HepG2 (cell line): ENCODE measurements at regions not wholly inside any gene's neighbourhood (a gene's known extent, or its start where the extent isn't known, plus 50 kb on each side); places are given as distances from the start of the nearest gene placed in this dataset.

Experiments
- ATAC-seq: fragments of 200-7000 bp; cut with Tn5 transposase; 3 replicates; pipeline ENCODE4 v1.9.1; 2020; ENCODE audit warnings: mild to moderate bottlenecking, moderate library complexity
- BruUV-seq: library from RNA; stranded (reverse); fragments of 400-500 nt; replicated peaks from 2 replicates; lab custom pipeline; 2021; lab: Mats Ljungman, UMichigan
- CTCF ChIA-PET: fragments of 300-600 bp; formaldehyde crosslinking; extraction: SDS; loops from one replicate; lab custom pipeline; 2021; ENCODE audit warnings: low total read pairs, inconsistent platforms, low intra/inter-chr PET ratio; lab: Yijun Ruan, JAX
- POLR2A ChIA-PET: fragments of 350-600 bp; sonication (Branson Sonifier 250); formaldehyde crosslinking; loops from one replicate; lab custom pipeline; 2020; ENCODE audit warnings: antibody characterized with exemption, inconsistent platforms; lab: Yijun Ruan, JAX
- DNase-seq: peaks from one replicate; pipeline ENCODE4 v3.0.0-alpha.2; 2015; ENCODE audit warnings: low spot score
- FAIRE-seq: peaks from 3 replicates; lab custom pipeline; 2011; peaks lifted over from hg19 to GRCh38; lab: Jason Lieb, UNC
- H2AFZ ChIP-seq: one replicate; pipeline ENCODE4 v1.6.1; 2011; ENCODE audit warnings: low read length, inconsistent platforms
- H3K27ac ChIP-seq: fragments of 300-600 bp; 3 replicates; pipeline ENCODE4 v1.8.0; 2011; ENCODE audit warnings: mixed run types, mild to moderate bottlenecking, mixed read lengths, low read length, inconsistent platforms; ENCODE audit not compliant: insufficient read depth; ENCODE audit errors: extremely low read length
- H3K27me3 ChIP-seq, 2 experiments: fragments of 200-600 bp in 1 of 2; 2 replicates in 1 of 2; 3 replicates in 1 of 2; pipeline versions ENCODE4 v1.6.0 to v1.8.0; 2011; ENCODE audit warnings: low read length in 2 of 2, mild to moderate bottlenecking in 2 of 2, moderate library complexity in 2 of 2, inconsistent platforms in 1 of 2; ENCODE audit not compliant: insufficient read depth in 2 of 2, control insufficient read depth in 1 of 2
- H3K36me3 ChIP-seq, 2 experiments: fragments of 200-600 bp in 1 of 2; replicated peaks in 1 of 2; 2 replicates in 1 of 2; 3 replicates in 1 of 2; pipeline versions ENCODE4 v1.5.1 to v1.8.0; 2011; ENCODE audit warnings: low read length in 2 of 2, inconsistent platforms in 1 of 2; ENCODE audit not compliant: insufficient read depth in 2 of 2, control insufficient read depth in 1 of 2
- H3K4me1 ChIP-seq: 2 replicates; pipeline ENCODE4 v1.5.1; 2012; ENCODE audit warnings: low read length, inconsistent platforms; ENCODE audit not compliant: insufficient read depth
- H3K4me2 ChIP-seq: 2 replicates; pipeline ENCODE4 v1.6.0; 2011; ENCODE audit warnings: low read depth, low read length, inconsistent platforms
- H3K4me3 ChIP-seq, 3 experiments: fragments of 200-600 bp in 1 of 3; sonication (generic), shearing (Covaris generic) in 1 of 3; replicated peaks in 1 of 3; 2 replicates each; pipeline ENCODE4 v1.5.1; 2011 to 2016; ENCODE audit warnings: low read length in 3 of 3, inconsistent platforms in 2 of 3, low read depth in 2 of 3, mild to moderate bottlenecking in 2 of 3, control low read depth in 1 of 3, mixed read lengths in 1 of 3; ENCODE audit not compliant: insufficient read depth in 1 of 3
- H3K79me2 ChIP-seq: one replicate; pipeline ENCODE4 v1.6.1; 2011; ENCODE audit warnings: low read length, inconsistent platforms; ENCODE audit not compliant: insufficient read depth
- H3K9ac ChIP-seq: 2 replicates; pipeline ENCODE4 v1.6.0; 2011; ENCODE audit warnings: mild to moderate bottlenecking, low read depth, low read length, inconsistent platforms; ENCODE audit not compliant: insufficient read depth
- H3K9me3 ChIP-seq: 2 replicates; pipeline ENCODE4 v1.5.1; 2012; ENCODE audit warnings: mild to moderate bottlenecking, low read length
- H4K20me1 ChIP-seq: 2 replicates; pipeline ENCODE4 v1.6.0; 2011; ENCODE audit warnings: inconsistent platforms, mild to moderate bottlenecking, low read length, moderate library complexity; ENCODE audit not compliant: insufficient read depth
- AGO2 ChIP-seq: fragments of 200-400 bp; formaldehyde crosslinking; optimal IDR thresholded peaks from 2 replicates; pipeline ENCODE3; 2017; ENCODE audit warnings: mild to moderate bottlenecking, low read depth, low read length, moderate library complexity
- CREB1 ChIP-seq, 2 experiments: fragments of 450-650 bp in 1 of 2; IDR thresholded peaks; 2 replicates each; pipeline ENCODE4 v1.6.1; 2016 to 2017; ENCODE audit warnings: control low read depth in 1 of 2, mild to moderate bottlenecking in 1 of 2, missing compliant biosample characterization in 1 of 2, missing genetic modification characterization in 1 of 2
- DNMT1 ChIP-seq: sonication (generic); formaldehyde crosslinking; IDR thresholded peaks from 2 replicates; pipeline ENCODE4 v1.5.1; 2020; ENCODE audit warnings: mild to moderate bottlenecking, missing genetic modification reagents
- GATA4 ChIP-seq: sonication (generic); IDR thresholded peaks from 2 replicates; pipeline ENCODE4 v1.6.1; 2016; ENCODE audit warnings: antibody characterized with exemption, low read depth, borderline replicate concordance
- GATAD1 ChIP-seq: IDR thresholded peaks from 2 replicates; pipeline ENCODE4 v1.6.1; 2016; ENCODE audit warnings: missing genetic modification reagents, missing compliant biosample characterization
- MIER3 ChIP-seq: IDR thresholded peaks from 2 replicates; pipeline ENCODE4 v1.6.1; 2016; ENCODE audit warnings: missing compliant biosample characterization, borderline replicate concordance
- NPAS2 ChIP-seq: sonication (generic); formaldehyde crosslinking; IDR thresholded peaks from 2 replicates; pipeline ENCODE4 v1.8.0; 2022; ENCODE audit warnings: mild to moderate bottlenecking, missing genetic modification reagents, borderline replicate concordance
- SMYD3 ChIP-seq: sonication (generic); formaldehyde crosslinking; IDR thresholded peaks from 2 replicates; pipeline ENCODE4 v1.8.1; 2023; ENCODE audit warnings: mild to moderate bottlenecking, missing genetic modification reagents
- WGBS: methylation state at CpG from one replicate; pipeline ENCODE4 v1.1.6; 2017; ENCODE audit warnings: low lambda C conversion rate; 5-methylcytosine and 5-hydroxymethylcytosine counted together
- in situ Hi-C: cut with HindIII; loops from 2 replicates; pipeline ENCODE4 v1.10.0; 2017; ENCODE audit warnings: low pct_unique_long_range_greater_than_20kb; ENCODE audit not compliant: extremely low pct_ligation_motif_present
- intact Hi-C: fragments of 100-400 bp; cut with micrococcal nuclease; formaldehyde crosslinking; loops from one replicate; pipeline ENCODE4 v1.10.0; 2022; ENCODE audit not compliant: unreplicated experiment
- TF ChIP-seq, protein P1 (sequence below): sonication (generic); formaldehyde crosslinking; IDR thresholded peaks from 2 replicates; pipeline ENCODE4 v1.5.0; 2020; ENCODE audit warnings: mild to moderate bottlenecking, missing genetic modification reagents
- TF ChIP-seq, protein P2 (sequence below): sonication (generic); formaldehyde crosslinking; IDR thresholded peaks from 2 replicates; pipeline ENCODE4 v1.5.1; 2020; ENCODE audit warnings: missing genetic modification reagents, mild to moderate bottlenecking, borderline replicate concordance

DNA sequence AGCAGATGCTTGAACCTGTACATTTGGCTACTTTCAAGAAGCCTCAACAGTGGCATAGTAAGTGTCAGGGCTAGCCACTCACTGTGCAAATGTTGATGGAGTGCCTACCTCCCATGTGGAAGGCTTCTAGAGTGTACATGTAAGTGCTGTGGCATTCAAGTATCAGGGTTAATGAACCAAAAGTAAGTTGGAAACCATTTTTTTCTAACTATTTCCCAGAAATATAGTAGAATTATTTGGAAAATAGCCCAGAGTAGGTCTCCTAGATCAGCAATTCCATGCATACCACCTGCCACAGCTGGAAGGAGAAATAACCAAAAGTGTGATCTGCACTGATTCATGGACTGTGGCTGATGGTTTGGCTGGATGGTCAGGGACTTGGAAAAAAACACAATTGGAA lies 53.3 kb downstream of the FOXD1 start (continued):
- TF ChIP-seq, protein P1, sequence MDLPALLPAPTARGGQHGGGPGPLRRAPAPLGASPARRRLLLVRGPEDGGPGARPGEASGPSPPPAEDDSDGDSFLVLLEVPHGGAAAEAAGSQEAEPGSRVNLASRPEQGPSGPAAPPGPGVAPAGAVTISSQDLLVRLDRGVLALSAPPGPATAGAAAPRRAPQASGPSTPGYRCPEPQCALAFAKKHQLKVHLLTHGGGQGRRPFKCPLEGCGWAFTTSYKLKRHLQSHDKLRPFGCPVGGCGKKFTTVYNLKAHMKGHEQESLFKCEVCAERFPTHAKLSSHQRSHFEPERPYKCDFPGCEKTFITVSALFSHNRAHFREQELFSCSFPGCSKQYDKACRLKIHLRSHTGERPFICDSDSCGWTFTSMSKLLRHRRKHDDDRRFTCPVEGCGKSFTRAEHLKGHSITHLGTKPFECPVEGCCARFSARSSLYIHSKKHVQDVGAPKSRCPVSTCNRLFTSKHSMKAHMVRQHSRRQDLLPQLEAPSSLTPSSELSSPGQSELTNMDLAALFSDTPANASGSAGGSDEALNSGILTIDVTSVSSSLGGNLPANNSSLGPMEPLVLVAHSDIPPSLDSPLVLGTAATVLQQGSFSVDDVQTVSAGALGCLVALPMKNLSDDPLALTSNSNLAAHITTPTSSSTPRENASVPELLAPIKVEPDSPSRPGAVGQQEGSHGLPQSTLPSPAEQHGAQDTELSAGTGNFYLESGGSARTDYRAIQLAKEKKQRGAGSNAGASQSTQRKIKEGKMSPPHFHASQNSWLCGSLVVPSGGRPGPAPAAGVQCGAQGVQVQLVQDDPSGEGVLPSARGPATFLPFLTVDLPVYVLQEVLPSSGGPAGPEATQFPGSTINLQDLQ = no peak
- TF ChIP-seq CREB1 (IDR thresholded peaks at IDR 0.05) = no peak
- TF ChIP-seq CREB1 (CRISPR knock-in tag; IDR thresholded peaks at IDR 0.05) = no peak
- no peak for TF ChIP-seq NPAS2 (CRISPR knock-in tag)
- no peak for TF ChIP-seq SMYD3 (CRISPR knock-in tag)

DNA sequence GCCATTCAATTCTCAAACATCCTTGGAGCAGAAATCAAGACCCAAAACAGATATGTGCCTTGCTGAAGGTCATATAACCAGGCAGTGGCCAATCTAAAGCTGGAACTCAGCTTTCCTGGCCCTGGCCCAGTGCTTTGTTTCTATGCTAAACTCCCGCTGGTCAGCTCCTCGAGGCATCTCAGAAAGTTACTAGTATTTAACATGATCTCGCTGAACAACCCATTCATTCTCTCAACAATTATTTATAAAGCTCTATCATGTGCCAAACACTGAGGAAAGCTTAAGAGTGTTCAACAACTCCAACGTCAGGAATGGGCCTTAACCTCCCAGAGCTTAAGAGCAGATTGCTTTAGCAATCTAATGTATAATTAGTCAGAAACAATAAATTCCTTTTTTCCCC lies 54.0 kb downstream of the FOXD1 start:
- Histone ChIP-seq H3K9ac (no peak overlapping the region), H3K4me3 (no peak overlapping the region), H2AFZ (no peak overlapping the region), H3K4me1 (peaks cover 22% of the 10 kb centered on the region), H3K27ac (no peak overlapping the region), H3K27me3 (no peaks in the 10 kb centered on the region), H3K79me2 (no peaks in the 10 kb centered on the region), H4K20me1 (no peaks in the 10 kb centered on the region), H3K9me3 (no peaks in the 10 kb centered on the region), H3K36me3 (no peaks in the 10 kb centered on the region), H3K4me2 (no peak overlapping the region)
- ATAC-seq (no peak), DNase-seq (no peak), FAIRE-seq (no peak)
- TF ChIP-seq GATAD1 (CRISPR knock-in tag) = no peak
- TF ChIP-seq GATA4 = no peak
- no peak for TF ChIP-seq AGO2
- TF ChIP-seq MIER3 (CRISPR knock-in tag) = no peak
- TF ChIP-seq, protein P2, sequence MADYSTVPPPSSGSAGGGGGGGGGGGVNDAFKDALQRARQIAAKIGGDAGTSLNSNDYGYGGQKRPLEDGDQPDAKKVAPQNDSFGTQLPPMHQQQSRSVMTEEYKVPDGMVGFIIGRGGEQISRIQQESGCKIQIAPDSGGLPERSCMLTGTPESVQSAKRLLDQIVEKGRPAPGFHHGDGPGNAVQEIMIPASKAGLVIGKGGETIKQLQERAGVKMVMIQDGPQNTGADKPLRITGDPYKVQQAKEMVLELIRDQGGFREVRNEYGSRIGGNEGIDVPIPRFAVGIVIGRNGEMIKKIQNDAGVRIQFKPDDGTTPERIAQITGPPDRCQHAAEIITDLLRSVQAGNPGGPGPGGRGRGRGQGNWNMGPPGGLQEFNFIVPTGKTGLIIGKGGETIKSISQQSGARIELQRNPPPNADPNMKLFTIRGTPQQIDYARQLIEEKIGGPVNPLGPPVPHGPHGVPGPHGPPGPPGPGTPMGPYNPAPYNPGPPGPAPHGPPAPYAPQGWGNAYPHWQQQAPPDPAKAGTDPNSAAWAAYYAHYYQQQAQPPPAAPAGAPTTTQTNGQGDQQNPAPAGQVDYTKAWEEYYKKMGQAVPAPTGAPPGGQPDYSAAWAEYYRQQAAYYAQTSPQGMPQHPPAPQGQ (CRISPR knock-in tag) = no peak
- TF ChIP-seq DNMT1 (CRISPR knock-in tag) = no peak
- ChIA-PET CTCF (no interaction called here), POLR2A (interaction anchor here (1.4 kb wide), 1 partner anchor 11 kb away, joined by 3 read pairs; no protein-coding TSS in a partner anchor)
- BruUV-seq = no TSS peak
- intact Hi-C loops (no loop called here), in situ Hi-C loops (no loop called here)
- WGBS = 59% methylated on average over 4 of the region's 4 CpGs
